PC-9 (cell line): ENCODE measurements at regions not wholly inside any gene's neighbourhood (a gene's known extent, or its start where the extent isn't known, plus 50 kb on each side); places are given as distances from the start of the nearest gene placed in this dataset.

Source experiments
- EZH2 ChIP-seq: fragments of 200-600 bp; sonication (generic); IDR thresholded peaks from 2 replicates; pipeline ENCODE4 v1.8.0; 2017; ENCODE audit warnings: antibody characterized with exemption, low read depth
- TF ChIP-seq, protein P1 (sequence below): fragments of 200-600 bp; sonication (generic); conservative IDR thresholded peaks from 2 replicates; pipeline ENCODE4 v1.6.1; 2017; ENCODE audit warnings: mixed run types, antibody characterized with exemption, mild to moderate bottlenecking, moderate library complexity

DNA sequence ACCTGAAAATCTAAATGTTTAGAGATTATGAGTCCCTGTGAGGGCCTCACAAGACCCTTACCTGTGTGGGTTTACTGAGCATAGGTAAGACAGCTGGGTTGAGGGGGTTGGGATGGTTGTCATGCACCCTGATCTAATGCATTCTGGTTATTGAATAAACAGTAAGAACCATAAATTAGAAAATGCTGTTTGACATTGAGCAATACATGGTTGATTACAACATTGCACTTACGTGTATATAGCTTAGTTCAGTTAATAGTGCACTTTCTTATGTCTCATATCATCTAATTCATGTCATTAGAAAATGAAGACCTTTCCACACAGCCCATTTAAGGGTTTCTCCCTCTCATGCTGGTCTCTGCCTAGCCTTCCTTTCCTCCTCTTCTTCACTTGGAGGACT is 253.5 kb upstream of the ATP5MC3 start:
- TF ChIP-seq, protein P1, sequence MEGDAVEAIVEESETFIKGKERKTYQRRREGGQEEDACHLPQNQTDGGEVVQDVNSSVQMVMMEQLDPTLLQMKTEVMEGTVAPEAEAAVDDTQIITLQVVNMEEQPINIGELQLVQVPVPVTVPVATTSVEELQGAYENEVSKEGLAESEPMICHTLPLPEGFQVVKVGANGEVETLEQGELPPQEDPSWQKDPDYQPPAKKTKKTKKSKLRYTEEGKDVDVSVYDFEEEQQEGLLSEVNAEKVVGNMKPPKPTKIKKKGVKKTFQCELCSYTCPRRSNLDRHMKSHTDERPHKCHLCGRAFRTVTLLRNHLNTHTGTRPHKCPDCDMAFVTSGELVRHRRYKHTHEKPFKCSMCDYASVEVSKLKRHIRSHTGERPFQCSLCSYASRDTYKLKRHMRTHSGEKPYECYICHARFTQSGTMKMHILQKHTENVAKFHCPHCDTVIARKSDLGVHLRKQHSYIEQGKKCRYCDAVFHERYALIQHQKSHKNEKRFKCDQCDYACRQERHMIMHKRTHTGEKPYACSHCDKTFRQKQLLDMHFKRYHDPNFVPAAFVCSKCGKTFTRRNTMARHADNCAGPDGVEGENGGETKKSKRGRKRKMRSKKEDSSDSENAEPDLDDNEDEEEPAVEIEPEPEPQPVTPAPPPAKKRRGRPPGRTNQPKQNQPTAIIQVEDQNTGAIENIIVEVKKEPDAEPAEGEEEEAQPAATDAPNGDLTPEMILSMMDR = no peak
- no peak for TF ChIP-seq EZH2
